ENCODE measurements at regions not wholly inside any gene's neighbourhood (a gene's known extent, or its start where the extent isn't known, plus 50 kb on each side); places are given as distances from the start of the nearest gene placed in this dataset.

DNA sequence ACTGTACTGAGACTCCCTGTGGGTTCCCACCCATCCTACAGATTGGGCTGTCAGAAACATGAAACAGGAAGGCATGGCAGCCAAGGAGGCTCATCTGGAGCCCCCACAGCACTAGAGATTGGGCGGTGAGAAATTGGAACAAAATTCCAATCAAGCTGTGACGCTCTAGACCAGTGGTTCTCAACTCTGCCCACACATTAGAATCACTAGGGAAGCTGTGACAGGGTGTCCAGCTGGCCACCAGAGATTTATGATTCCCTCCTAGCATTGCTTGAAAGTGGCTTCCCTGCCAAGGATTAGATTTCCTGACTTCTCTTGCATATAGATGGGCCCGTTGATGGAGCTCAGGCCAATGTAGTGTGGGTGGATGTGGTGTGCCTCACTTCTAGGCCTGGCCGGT is 187.5 kb upstream of the ZC3H12A start:
- no peak overlapping the region for H2AK5ac ChIP-seq (ENCODE audit: insufficient read length, low read length)
- H3K27me3 ChIP-seq (ENCODE audit: insufficient read depth, low read length): no peaks in the 10 kb centered on the region
- Mint-ChIP-seq H3K4me1 (peaks cover 3 to 12% of the 10 kb centered on the region in 2 experiments; a peak in 3 of 4 replicates), H3K36me3 (ENCODE audit: insufficient read depth in 1 of 3, low read depth in 3 of 3) (no peaks in the 10 kb centered on the region), H3K4me3 (no peak overlapping the region), H3K9me3 (no peaks in the 10 kb centered on the region), H3K27ac (no peak overlapping the region), H3K27me3 (ENCODE audit: low read depth) (peaks cover 23% of the 10 kb centered on the region)
- H3K79me2 ChIP-seq (ENCODE audit: insufficient read depth, low read length): no peaks in the 10 kb centered on the region
- H4K91ac ChIP-seq (ENCODE audit: insufficient read length, low read depth, low read length): no peak overlapping the region
- no peaks in the 10 kb centered on the region; the same call in 1 of the 2 replicates for H3K4me1 ChIP-seq (ENCODE audit: insufficient read depth, low read length)
- no peak overlapping the region for H2AFZ ChIP-seq (ENCODE audit: low read length)
- H3K56ac ChIP-seq (ENCODE audit: insufficient read length, low read depth, low read length): no peak overlapping the region
- TF ChIP-seq, protein P1, sequence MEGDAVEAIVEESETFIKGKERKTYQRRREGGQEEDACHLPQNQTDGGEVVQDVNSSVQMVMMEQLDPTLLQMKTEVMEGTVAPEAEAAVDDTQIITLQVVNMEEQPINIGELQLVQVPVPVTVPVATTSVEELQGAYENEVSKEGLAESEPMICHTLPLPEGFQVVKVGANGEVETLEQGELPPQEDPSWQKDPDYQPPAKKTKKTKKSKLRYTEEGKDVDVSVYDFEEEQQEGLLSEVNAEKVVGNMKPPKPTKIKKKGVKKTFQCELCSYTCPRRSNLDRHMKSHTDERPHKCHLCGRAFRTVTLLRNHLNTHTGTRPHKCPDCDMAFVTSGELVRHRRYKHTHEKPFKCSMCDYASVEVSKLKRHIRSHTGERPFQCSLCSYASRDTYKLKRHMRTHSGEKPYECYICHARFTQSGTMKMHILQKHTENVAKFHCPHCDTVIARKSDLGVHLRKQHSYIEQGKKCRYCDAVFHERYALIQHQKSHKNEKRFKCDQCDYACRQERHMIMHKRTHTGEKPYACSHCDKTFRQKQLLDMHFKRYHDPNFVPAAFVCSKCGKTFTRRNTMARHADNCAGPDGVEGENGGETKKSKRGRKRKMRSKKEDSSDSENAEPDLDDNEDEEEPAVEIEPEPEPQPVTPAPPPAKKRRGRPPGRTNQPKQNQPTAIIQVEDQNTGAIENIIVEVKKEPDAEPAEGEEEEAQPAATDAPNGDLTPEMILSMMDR (conservative IDR thresholded peaks at IDR 0.05): no peak
- no peak overlapping the region for H3K4me2 ChIP-seq (ENCODE audit: insufficient read depth, insufficient read length, low read length)
- H3K4ac ChIP-seq (ENCODE audit: low read depth, low read length): no peak overlapping the region
- H3K23ac ChIP-seq (ENCODE audit: insufficient read length, low read depth, low read length): no peak overlapping the region
- H2BK5ac ChIP-seq (ENCODE audit: insufficient read length, low read length): no peak overlapping the region
- H2BK12ac ChIP-seq (ENCODE audit: insufficient read length, low read depth, low read length): no peak overlapping the region
- no peak overlapping the region for H3K14ac ChIP-seq (ENCODE audit: insufficient read depth, low read length)
- H3K9me3 ChIP-seq (ENCODE audit: control insufficient read depth, low read depth, low read length): no peaks in the 10 kb centered on the region
- H3T11ph ChIP-seq (ENCODE audit: low read length): no peak overlapping the region
- H3K9ac ChIP-seq (ENCODE audit: extremely low read depth, insufficient read length, low read length): no peak overlapping the region
- no peaks in the 10 kb centered on the region for H4K20me1 ChIP-seq (ENCODE audit: control insufficient read depth, insufficient read depth, insufficient read length)
- H2BK15ac ChIP-seq (ENCODE audit: low read depth, low read length): no peak overlapping the region
- DNase-seq: no peak
- WGBS (ENCODE audit: extremely low coverage, insufficient read length, low lambda C conversion rate): no CpG with 5 or more reads among the region's 4 CpGs
- no peak overlapping the region for H3K27ac ChIP-seq (ENCODE audit: insufficient read length, low read depth, low read length)
- no peak overlapping the region for H2BK120ac ChIP-seq (ENCODE audit: low read depth, low read length, poor library complexity, severe bottlenecking)
- H3K18ac ChIP-seq (ENCODE audit: insufficient read length, low read depth, low read length): no peak overlapping the region
- H3K23me2 ChIP-seq (ENCODE audit: insufficient read length, low read depth, low read length, poor library complexity, severe bottlenecking): no peaks in the 10 kb centered on the region
- no peak overlapping the region for H4K5ac ChIP-seq (ENCODE audit: insufficient read length, low read depth, low read length)
- H2BK20ac ChIP-seq (ENCODE audit: low read depth, low read length, poor library complexity, severe bottlenecking): no peak overlapping the region
- H4K8ac ChIP-seq (replicated peaks; ENCODE audit: insufficient read length, low read depth, low read length): no peak overlapping the region
- no peaks in the 10 kb centered on the region for H3K79me1 ChIP-seq (ENCODE audit: insufficient read depth, low read depth, low read length, poor library complexity, severe bottlenecking)

Measured in H9 (cell line).